Central memory CD8-positive, alpha-beta T cell (primary cell): ENCODE measurements at regions not wholly inside any gene's neighbourhood (a gene's known extent, or its start where the extent isn't known, plus 50 kb on each side); places are given as distances from the start of the nearest gene placed in this dataset.

Experiments
- ATAC-seq: fragments of 150-1000 bp; cut with Tn5 transposase; replicated peaks from 2 replicates; pipeline ENCODE4 v1.10.0; 2022; ENCODE audit warnings: mild to moderate bottlenecking, moderate FRiP score, moderate number of reproducible peaks; ENCODE audit not compliant: poor library complexity, severe bottlenecking; ENCODE audit errors: extremely low read depth
- DNase-seq, 2 donors: peaks; one replicate each; pipeline ENCODE4 v3.0.0; 2021; ENCODE audit warnings: low spot score in 2 of 2
- H3K27ac Mint-ChIP-seq: one replicate; pipeline ENCODE4 v1.8.0; 2022; ENCODE audit warnings: low read depth, mild to moderate bottlenecking, moderate library complexity, mixed read lengths
- H3K27me3 Mint-ChIP-seq: one replicate; pipeline ENCODE4 v1.8.0; 2022; ENCODE audit warnings: mixed read lengths
- H3K36me3 Mint-ChIP-seq: one replicate; pipeline ENCODE4 v1.8.0; 2022; ENCODE audit warnings: mild to moderate bottlenecking, moderate library complexity, mixed read lengths; ENCODE audit not compliant: insufficient read depth
- H3K4me1 Mint-ChIP-seq: one replicate; pipeline ENCODE4 v1.8.0; 2022; ENCODE audit warnings: mixed read lengths
- H3K4me3 Mint-ChIP-seq: one replicate; pipeline ENCODE4 v1.8.0; 2022; ENCODE audit warnings: mild to moderate bottlenecking, moderate library complexity, mixed read lengths
- H3K9me3 Mint-ChIP-seq: one replicate; pipeline ENCODE4 v1.8.0; 2022; ENCODE audit warnings: mixed read lengths

DNA sequence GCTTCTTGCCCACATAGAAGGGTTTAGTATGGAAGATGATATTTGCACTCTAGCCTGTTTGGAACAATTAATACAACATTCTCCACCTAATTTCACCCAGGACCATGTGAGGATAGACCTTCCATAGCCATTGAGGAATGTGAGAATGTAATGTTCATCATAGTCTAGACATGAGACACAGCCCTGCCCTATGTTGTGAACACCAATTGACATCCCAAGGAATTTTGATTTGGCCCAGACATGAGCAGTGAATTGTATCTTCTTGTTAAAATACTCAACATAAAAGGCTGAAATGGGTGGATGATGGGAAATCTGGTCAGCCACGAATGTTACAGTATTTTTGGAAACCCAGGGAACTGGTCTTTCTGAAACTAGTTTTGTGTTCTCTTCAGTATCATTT lies 892.3 kb upstream of the CHORDC1 start:
- H3K4me3 Mint-ChIP-seq, result no peak overlapping the region
- H3K27ac Mint-ChIP-seq, result no peak overlapping the region
- no peaks in the 10 kb centered on the region for H3K36me3 Mint-ChIP-seq
- DNase-seq (no peak), ATAC-seq (no peak)
- no peaks in the 10 kb centered on the region for H3K27me3 Mint-ChIP-seq
- no peaks in the 10 kb centered on the region for H3K4me1 Mint-ChIP-seq
- peaks cover 22% of the 10 kb centered on the region for H3K9me3 Mint-ChIP-seq

DNA sequence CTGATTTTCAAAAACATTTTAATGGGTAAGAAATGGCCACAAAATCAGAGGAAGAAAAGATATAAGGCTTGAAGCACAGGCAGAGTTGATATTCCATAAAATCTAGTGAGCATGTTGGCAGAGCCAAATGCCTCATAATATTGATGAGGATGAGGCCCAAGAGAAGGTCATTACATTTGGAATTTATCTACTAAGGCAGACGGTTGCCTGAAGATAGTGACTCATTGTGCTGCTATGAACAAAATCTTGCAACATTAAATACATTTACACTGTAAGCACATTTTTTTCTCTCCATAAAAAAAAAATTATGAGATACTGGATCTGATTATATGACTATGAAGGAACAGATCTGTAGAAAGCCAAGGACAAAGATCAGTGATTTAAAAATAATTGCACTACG lies 881.4 kb upstream of the CHORDC1 start:
- no peak for ATAC-seq
- no peaks in the 10 kb centered on the region for H3K4me1 Mint-ChIP-seq
- H3K36me3 Mint-ChIP-seq, result no peaks in the 10 kb centered on the region
- DNase-seq, result no peak
- H3K27ac Mint-ChIP-seq, result no peak overlapping the region
- H3K9me3 Mint-ChIP-seq, result peaks cover 5% of the 10 kb centered on the region
- no peaks in the 10 kb centered on the region for H3K27me3 Mint-ChIP-seq
- no peak overlapping the region for H3K4me3 Mint-ChIP-seq

DNA sequence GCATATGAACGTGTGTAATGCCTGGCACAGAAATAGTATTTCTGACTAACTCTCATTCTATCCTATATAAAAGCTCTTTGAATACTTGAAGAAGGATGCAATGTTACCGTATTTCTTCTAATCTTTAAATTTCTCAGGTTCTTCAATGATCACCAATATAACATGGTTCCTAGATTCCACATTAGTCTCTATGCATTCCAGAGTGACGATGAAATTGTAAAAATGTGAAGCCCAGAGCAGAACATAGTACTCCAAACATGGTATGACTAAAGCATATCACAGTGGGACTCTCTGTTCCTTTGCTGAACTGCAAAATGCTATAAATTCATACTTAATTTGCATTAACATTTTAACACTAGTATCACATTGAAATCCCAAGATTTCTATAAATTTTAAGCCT lies 877.6 kb upstream of the CHORDC1 start:
- ATAC-seq (no peak), DNase-seq (no peak)
- no peaks in the 10 kb centered on the region for H3K36me3 Mint-ChIP-seq
- no peak overlapping the region for H3K27ac Mint-ChIP-seq
- H3K27me3 Mint-ChIP-seq, result no peaks in the 10 kb centered on the region
- H3K4me3 Mint-ChIP-seq, result no peak overlapping the region
- peaks cover 18% of the 10 kb centered on the region for H3K9me3 Mint-ChIP-seq
- H3K4me1 Mint-ChIP-seq, result no peaks in the 10 kb centered on the region

DNA sequence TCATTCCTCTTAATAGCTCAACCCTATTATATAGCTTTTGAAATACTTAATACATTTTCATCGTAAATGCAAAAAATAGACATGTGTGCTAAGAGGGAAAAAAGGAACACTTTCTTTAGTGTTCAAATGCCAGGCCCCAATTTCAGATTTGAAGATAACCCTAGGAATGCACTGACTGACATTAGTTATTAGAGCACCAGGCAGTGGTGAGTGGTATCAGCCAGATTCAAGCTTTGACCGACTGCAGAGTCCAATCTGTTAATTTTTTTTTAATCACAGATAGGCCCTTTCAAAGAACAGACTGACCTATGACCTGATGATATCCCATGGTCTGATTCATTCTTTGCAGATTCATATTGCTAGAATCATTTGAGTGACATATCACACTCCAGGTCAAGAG lies 874.2 kb upstream of the CHORDC1 start:
- Mint-ChIP-seq H3K9me3 (peaks cover 28% of the 10 kb centered on the region), H3K36me3 (peaks cover 2% of the 10 kb centered on the region), H3K4me3 (no peak overlapping the region), H3K27ac (no peak overlapping the region), H3K4me1 (no peaks in the 10 kb centered on the region), H3K27me3 (no peaks in the 10 kb centered on the region)
- no peak for ATAC-seq
- no peak for DNase-seq

DNA sequence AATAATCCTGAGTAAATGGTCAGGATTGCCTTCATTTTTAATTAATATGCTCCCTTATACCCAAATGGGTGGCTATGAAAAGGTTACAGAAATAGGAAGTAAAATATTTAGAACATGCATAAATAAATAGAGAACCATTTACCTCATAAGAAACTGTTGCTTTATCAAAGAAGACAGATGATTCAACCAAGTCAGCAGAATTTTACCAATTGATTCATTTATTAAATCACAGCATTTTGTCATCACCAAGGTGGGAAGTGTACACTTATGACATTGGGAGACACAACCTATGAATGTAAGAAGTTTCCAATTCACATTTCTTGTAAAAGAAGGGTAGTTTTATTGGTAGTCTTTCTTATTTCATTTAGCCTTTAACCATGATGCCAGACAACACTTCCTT lies 870.3 kb upstream of the CHORDC1 start:
- no peak overlapping the region for H3K4me3 Mint-ChIP-seq
- H3K36me3 Mint-ChIP-seq, result peaks cover 2% of the 10 kb centered on the region

DNA sequence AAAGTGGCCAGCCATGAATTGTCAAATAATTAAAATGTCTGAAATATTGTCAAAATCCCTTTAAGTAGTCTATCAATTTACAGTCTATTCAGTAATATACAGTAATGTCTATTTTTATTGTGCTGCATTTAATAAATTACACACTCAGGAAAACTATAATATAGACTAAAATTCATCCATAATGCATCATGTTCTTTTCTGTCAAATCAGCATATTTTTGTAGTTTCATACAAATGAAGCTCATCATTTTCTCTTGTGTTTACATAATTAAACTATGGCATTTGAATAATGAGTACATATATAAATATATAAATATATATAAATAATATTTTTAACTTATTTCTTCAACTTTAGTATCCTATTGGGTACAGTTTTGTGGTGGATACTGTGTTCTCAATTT lies 868.7 kb upstream of the CHORDC1 start:
- Mint-ChIP-seq H3K27me3 (no peaks in the 10 kb centered on the region), H3K4me3 (no peak overlapping the region), H3K9me3 (peaks cover 26% of the 10 kb centered on the region)

More for the DNA sequence above, 870.3 kb upstream of the CHORDC1 start:
- DNase-seq (no peak), ATAC-seq (no peak)
- H3K27me3 Mint-ChIP-seq, result no peaks in the 10 kb centered on the region
- no peaks in the 10 kb centered on the region for H3K4me1 Mint-ChIP-seq
- peaks cover 29% of the 10 kb centered on the region for H3K9me3 Mint-ChIP-seq
- H3K27ac Mint-ChIP-seq, result no peak overlapping the region

DNA sequence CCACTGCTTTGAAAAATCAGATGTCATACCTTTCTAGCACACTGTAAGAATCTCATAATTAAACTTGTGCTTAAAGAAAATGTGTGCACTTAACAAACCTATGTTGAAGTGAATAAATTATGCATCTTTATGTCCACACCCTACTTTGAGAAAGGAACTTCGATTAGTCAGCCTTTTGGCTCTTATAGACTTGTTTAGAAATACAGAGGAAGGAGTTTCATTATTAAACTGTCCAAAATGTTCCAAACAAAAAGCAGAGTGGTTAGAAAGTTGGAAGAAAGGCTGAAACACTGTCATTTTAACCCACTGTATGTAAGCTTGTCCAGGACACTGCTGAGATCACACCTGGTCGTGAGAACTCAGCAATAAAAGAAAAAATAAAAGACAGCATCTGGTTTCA lies 863.2 kb upstream of the CHORDC1 start:
- Mint-ChIP-seq H3K36me3 (no peaks in the 10 kb centered on the region), H3K27me3 (no peaks in the 10 kb centered on the region), H3K27ac (no peak overlapping the region), H3K4me3 (no peak overlapping the region), H3K4me1 (no peaks in the 10 kb centered on the region), H3K9me3 (peaks cover 25% of the 10 kb centered on the region)
- ATAC-seq, result no peak
- DNase-seq, result no peak

More for the DNA sequence above, 868.7 kb upstream of the CHORDC1 start:
- Mint-ChIP-seq H3K27ac (no peak overlapping the region), H3K4me1 (no peaks in the 10 kb centered on the region), H3K36me3 (peaks cover 2% of the 10 kb centered on the region)
- no peak for DNase-seq
- ATAC-seq, result no peak

DNA sequence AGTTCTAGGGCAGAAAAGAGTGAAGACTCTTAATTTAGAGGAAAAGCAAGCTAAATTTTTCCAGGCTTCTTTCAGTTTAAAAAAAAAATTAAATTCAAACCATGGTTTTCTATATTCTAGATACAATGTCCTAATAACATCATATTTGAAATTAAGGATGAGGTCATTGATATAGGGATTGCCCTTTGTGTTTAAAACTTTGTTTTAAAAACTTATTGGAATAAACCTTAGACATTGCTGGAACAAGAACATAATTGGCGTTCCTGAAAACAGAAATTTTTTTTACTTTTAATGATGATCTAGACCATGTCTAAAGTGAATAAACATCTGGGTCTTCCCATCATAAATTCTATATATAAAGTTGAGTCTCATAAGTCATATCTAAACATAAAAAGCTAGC lies 859.4 kb upstream of the CHORDC1 start:
- H3K9me3 Mint-ChIP-seq, result peaks cover 21% of the 10 kb centered on the region
- no peaks in the 10 kb centered on the region for H3K27me3 Mint-ChIP-seq
- H3K4me1 Mint-ChIP-seq, result no peaks in the 10 kb centered on the region
- ATAC-seq (no peak), DNase-seq (no peak)
- no peak overlapping the region for H3K4me3 Mint-ChIP-seq
- H3K36me3 Mint-ChIP-seq, result no peaks in the 10 kb centered on the region
- no peak overlapping the region for H3K27ac Mint-ChIP-seq

DNA sequence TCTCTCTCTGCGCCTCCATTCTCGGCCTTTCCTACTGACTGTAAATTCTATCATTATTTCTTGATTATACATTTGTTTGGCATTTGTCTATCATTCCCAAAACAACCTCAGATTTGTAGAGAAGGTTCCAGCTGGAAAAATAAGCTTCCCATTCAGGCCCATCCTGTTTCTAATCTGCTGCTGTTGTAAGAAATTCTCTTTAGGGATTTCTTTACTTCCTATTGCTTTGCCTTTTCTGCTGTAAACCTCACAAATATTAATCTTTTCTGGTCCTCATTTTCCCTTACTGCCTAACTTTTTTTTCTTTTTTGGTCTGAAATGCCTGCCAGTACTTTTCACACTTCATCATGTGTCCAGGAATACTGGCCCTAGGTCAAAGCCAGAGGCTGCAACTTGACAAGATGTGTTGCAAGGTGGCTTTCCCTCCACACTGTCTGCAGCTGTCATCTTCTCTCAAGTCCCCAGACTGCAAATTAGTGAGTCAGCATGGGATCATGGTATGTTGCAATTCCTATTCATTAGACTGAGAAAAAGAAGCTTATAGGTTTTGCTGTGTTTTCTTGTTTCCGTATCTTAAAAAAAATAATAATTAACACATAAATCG lies 858.7 kb upstream of the CHORDC1 start:
- Mint-ChIP-seq H3K4me3 (no peak overlapping the region), H3K36me3 (no peaks in the 10 kb centered on the region), H3K27ac (no peak overlapping the region), H3K4me1 (no peaks in the 10 kb centered on the region), H3K27me3 (no peaks in the 10 kb centered on the region), H3K9me3 (peaks cover 21% of the 10 kb centered on the region)
- DNase-seq (no peak), ATAC-seq (no peak)

DNA sequence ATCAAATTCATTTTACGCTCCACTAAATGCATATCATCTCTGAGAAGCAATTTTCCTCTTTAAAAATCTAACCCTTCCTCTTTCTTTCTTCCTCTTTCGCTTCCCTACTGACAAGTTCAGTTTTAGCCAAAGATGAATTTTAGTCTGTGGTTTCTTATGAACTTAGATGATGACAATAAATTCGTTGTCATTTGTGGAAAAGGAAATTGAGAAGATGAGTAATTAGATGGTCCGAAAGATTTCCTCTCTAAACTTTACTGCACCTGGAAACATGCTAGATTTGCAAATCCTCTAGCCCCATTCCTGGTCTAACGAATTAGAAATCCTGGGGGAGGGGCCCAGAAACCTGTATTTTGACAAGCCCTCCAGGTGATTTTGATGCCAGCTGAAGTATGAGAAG lies 855.4 kb upstream of the CHORDC1 start:
- no peaks in the 10 kb centered on the region for H3K4me1 Mint-ChIP-seq
- no peak for ATAC-seq
- H3K27ac Mint-ChIP-seq, result no peak overlapping the region
- no peak overlapping the region for H3K4me3 Mint-ChIP-seq
- no peak for DNase-seq
- H3K27me3 Mint-ChIP-seq, result no peaks in the 10 kb centered on the region
- H3K36me3 Mint-ChIP-seq, result no peaks in the 10 kb centered on the region
- peaks cover 10% of the 10 kb centered on the region for H3K9me3 Mint-ChIP-seq

DNA sequence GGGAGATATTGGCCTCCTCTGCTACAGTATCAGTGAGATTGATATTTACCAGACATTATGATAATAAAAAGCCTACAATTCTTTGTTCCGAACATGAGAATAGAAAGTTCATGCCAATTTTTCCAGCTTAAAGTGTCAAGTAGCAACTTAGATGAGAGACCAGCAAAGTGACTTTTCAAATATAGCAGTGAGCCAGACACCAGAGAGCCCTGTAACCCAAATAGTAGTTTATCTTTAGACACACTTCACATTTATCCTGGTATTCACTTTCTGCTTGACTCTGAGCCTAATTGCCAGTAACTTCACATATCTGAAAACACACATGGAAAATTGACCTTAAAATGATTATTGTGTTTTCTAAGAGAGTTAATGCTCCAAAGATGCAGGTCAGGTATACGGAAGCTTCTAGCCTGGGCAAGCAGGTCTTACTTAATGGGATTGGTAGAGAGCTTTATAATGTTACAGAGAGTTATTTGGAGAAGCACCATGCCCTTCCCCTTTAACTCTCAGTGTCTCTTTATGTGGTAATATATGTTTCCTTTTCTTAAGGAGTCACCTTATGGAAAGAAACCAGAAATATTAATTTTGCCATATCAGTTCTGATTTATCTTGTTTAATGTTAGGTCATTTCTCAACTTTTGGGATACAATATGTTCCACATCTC lies 852.3 kb upstream of the CHORDC1 start:
- Mint-ChIP-seq H3K27ac (no peak overlapping the region), H3K9me3 (peaks cover 6% of the 10 kb centered on the region), H3K27me3 (no peaks in the 10 kb centered on the region), H3K36me3 (no peaks in the 10 kb centered on the region), H3K4me3 (no peak overlapping the region), H3K4me1 (no peaks in the 10 kb centered on the region)
- DNase-seq (no peak), ATAC-seq (no peak)

DNA sequence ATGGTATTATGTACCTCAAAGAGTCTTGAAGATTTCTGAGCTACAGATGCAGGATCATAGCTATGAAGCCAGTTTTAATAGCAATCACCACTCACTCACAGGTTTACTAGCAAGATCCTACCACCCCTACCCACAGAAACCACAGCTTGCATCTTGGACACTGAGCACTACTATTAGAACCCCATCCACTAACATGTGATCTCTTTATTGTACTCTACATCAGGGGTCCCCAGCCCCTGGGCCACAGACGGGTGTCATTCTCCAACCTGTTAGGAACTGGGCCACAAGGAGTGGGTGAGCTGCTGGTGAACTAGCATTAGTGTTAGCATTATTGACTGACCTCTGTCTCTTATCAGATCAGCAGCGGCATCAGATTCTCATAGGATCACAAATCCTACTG lies 844.8 kb upstream of the CHORDC1 start:
- ATAC-seq, result no peak
- Mint-ChIP-seq H3K9me3 (peaks cover 15% of the 10 kb centered on the region), H3K4me3 (no peak overlapping the region), H3K27me3 (no peaks in the 10 kb centered on the region), H3K4me1 (no peaks in the 10 kb centered on the region), H3K27ac (no peak overlapping the region), H3K36me3 (peaks cover 1% of the 10 kb centered on the region)
- DNase-seq, result no peak

DNA sequence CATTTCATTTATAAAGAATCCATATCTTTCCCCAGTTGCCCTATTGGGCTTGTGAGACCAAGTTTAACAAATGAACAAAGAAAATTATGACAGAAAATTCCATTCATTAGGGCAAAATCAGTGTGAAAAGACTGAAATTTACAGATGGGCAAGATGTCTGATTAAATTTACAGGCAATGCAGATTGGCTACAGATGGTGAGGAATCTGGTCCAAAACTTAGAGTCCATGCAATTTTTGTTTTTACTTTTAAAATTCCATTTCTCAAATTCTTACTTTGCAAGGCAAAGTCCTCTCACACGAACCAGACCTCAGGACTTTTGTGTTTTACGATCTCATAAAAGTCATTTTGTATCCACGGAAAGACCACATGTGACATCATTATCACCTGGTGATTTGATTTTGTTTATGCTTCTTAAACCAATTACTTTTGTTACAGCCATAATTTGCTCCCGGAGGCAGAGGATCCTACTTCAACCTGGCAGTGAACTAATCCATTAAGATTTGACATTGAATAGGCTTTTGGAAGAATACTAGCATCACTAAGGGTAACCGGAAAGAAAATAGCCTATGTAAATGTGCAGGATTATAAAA lies 843.7 kb upstream of the CHORDC1 start:
- H3K27ac Mint-ChIP-seq, result no peak overlapping the region
- no peaks in the 10 kb centered on the region for H3K27me3 Mint-ChIP-seq
- no peak overlapping the region for H3K4me3 Mint-ChIP-seq
- H3K4me1 Mint-ChIP-seq, result no peaks in the 10 kb centered on the region
- DNase-seq (no peak), ATAC-seq (no peak)
- peaks cover 1% of the 10 kb centered on the region for H3K36me3 Mint-ChIP-seq
- peaks cover 15% of the 10 kb centered on the region for H3K9me3 Mint-ChIP-seq
